ENCODE measurements at regions not wholly inside any gene's neighbourhood (a gene's known extent, or its start where the extent isn't known, plus 50 kb on each side); places are given as distances from the start of the nearest gene placed in this dataset.

DNA sequence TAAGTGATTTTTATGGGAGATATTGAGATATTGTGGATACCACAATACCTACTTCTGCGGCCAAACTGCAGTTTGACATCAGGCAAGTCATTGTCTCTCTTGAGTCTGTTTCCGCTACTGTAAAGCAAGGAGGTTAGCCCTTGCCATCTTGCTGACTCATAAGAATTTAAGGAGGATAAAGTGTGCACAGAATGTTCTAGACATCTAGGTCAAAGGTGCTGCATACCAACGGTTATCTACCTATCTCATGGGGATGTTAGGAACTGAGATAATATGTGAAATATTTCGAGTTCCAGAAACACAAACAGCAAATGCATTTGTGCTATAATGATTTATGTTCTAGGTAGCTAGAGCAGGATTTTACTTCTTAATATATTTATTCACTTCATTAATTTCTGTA, 211.5 kb upstream of the NR3C2 start:
- TF ChIP-seq TAF1 (IDR thresholded peaks at IDR 0.05; ENCODE audit: low read depth, low read length) = no peak
- no peak for TF ChIP-seq POLR2AphosphoS5 (IDR thresholded peaks at IDR 0.05; ENCODE audit: low read depth, low read length)
- TF ChIP-seq POLR2A (IDR thresholded peaks at IDR 0.05; ENCODE audit: low read depth, low read length) = no peak
